ENCODE measurements at regions not wholly inside any gene's neighbourhood (a gene's known extent, or its start where the extent isn't known, plus 50 kb on each side); places are given as distances from the start of the nearest gene placed in this dataset.

- 83% methylated on average over 6 of the region's 6 CpGs for WGBS
- Histone ChIP-seq H3K36me3 (no peaks in the 10 kb centered on the region), H3K4me1 (replicated peaks) (no peaks in the 10 kb centered on the region), H3K4me3 (no peak overlapping the region), H3K9me3 (no peaks in the 10 kb centered on the region), H3K27me3 (replicated peaks; ENCODE audit: insufficient read depth) (no peaks in the 10 kb centered on the region), H3K27ac (no peak overlapping the region)
- intact Hi-C loops (cut with DNase I), result loop anchor here (5.0 kb wide), 1 partner anchor 569 kb away; the partner anchor contains the start of gene PID1
- TF ChIP-seq POLR2A (IDR thresholded peaks at IDR 0.05), result no peak
- TF ChIP-seq POLR2AphosphoS5 (IDR thresholded peaks at IDR 0.05), result no peak
- TF ChIP-seq CTCF (IDR thresholded peaks at IDR 0.05), result no peak
- no peak for DNase-seq (ENCODE audit: low spot score)
Observed at GRCh38 chr2:228703152-228703551, 521.7 kb upstream of the SPHKAP start.

- Histone ChIP-seq H3K27me3 (replicated peaks; ENCODE audit: insufficient read depth) (no peaks in the 10 kb centered on the region), H3K9me3 (no peaks in the 10 kb centered on the region), H3K4me1 (replicated peaks) (no peaks in the 10 kb centered on the region), H3K4me3 (no peak overlapping the region), H3K27ac (no peak overlapping the region), H3K36me3 (no peaks in the 10 kb centered on the region)
- intact Hi-C loops (cut with DNase I), result loop anchor here (5.0 kb wide), 1 partner anchor 571 kb away; the partner anchor contains the start of gene PID1
- TF ChIP-seq POLR2A (IDR thresholded peaks at IDR 0.05) (no peak), CTCF (IDR thresholded peaks at IDR 0.05) (no peak), POLR2AphosphoS5 (IDR thresholded peaks at IDR 0.05) (no peak)
- no peak for DNase-seq (ENCODE audit: low spot score)
Observed at GRCh38 chr2:228701506-228701905, 520.0 kb upstream of the SPHKAP start.

- DNase-seq (ENCODE audit: low spot score), result no peak
- H3K27ac ChIP-seq, result no peak overlapping the region
- no peaks in the 10 kb centered on the region for H3K36me3 ChIP-seq
- no peaks in the 10 kb centered on the region for H3K9me3 ChIP-seq
- H3K27me3 ChIP-seq (replicated peaks; ENCODE audit: insufficient read depth), result no peaks in the 10 kb centered on the region
- no peak for TF ChIP-seq POLR2A (IDR thresholded peaks at IDR 0.05)
- TF ChIP-seq CTCF (IDR thresholded peaks at IDR 0.05), result no peak
- H3K4me1 ChIP-seq (replicated peaks), result no peaks in the 10 kb centered on the region
- WGBS, result 87% methylated on average over 7 of the region's 7 CpGs
- no peak overlapping the region for H3K4me3 ChIP-seq
- intact Hi-C loops (cut with DNase I), result loop anchor here (5.0 kb wide), 1 partner anchor 572 kb away; the partner anchor contains the start of gene PID1
Observed at GRCh38 chr2:228700638-228701037, 519.2 kb upstream of the SPHKAP start.

- Histone ChIP-seq H3K27me3 (replicated peaks; ENCODE audit: insufficient read depth) (no peaks in the 10 kb centered on the region), H3K27ac (no peak overlapping the region), H3K36me3 (no peaks in the 10 kb centered on the region), H3K4me1 (replicated peaks) (no peaks in the 10 kb centered on the region), H3K4me3 (no peak overlapping the region), H3K9me3 (no peaks in the 10 kb centered on the region)
- intact Hi-C loops (cut with DNase I), result loop anchor here (5.0 kb wide), 1 partner anchor 572 kb away; the partner anchor contains the start of gene PID1
- 90% methylated on average over 5 of the region's 5 CpGs for WGBS
- DNase-seq (ENCODE audit: low spot score), result no peak
- TF ChIP-seq POLR2AphosphoS5 (IDR thresholded peaks at IDR 0.05) (no peak), CTCF (IDR thresholded peaks at IDR 0.05) (no peak), POLR2A (IDR thresholded peaks at IDR 0.05) (no peak)
Observed at GRCh38 chr2:228699888-228700287, 518.4 kb upstream of the SPHKAP start.

GRCh38 chr2:228699400-228699799 is 517.9 kb upstream of the SPHKAP start:
- 53% methylated on average over 5 of the region's 5 CpGs for WGBS

More at GRCh38 chr2:228699400-228699799, 517.9 kb upstream of the SPHKAP start:
- DNase-seq (ENCODE audit: low spot score), result no peak
- H3K27ac ChIP-seq, result no peak overlapping the region
- intact Hi-C loops (cut with DNase I), result no loop called here
- H3K36me3 ChIP-seq, result no peaks in the 10 kb centered on the region
- H3K4me3 ChIP-seq, result no peak overlapping the region
- TF ChIP-seq CTCF (IDR thresholded peaks at IDR 0.05) (no peak), POLR2AphosphoS5 (IDR thresholded peaks at IDR 0.05) (no peak), POLR2A (IDR thresholded peaks at IDR 0.05) (no peak)
- no peaks in the 10 kb centered on the region for H3K4me1 ChIP-seq (replicated peaks)
- no peaks in the 10 kb centered on the region for H3K9me3 ChIP-seq
- no peaks in the 10 kb centered on the region for H3K27me3 ChIP-seq (replicated peaks; ENCODE audit: insufficient read depth)
